K562 (cell line): ENCODE measurements at regions not wholly inside any gene's neighbourhood (a gene's known extent, or its start where the extent isn't known, plus 50 kb on each side); places are given as distances from the start of the nearest gene placed in this dataset.

Experiments used
- CEBPZ ChIP-seq: fragments of 150-350 bp; IDR thresholded peaks from 2 replicates; pipeline ENCODE4 v1.6.1; 2014; ENCODE audit warnings: low read depth, mild to moderate bottlenecking, low read length, borderline replicate concordance
- E4F1 ChIP-seq: fragments of 250-450 bp; sonication (Bioruptor Pico); IDR thresholded peaks from 2 replicates; pipeline ENCODE4 v1.5.0; 2021; ENCODE audit warnings: mild to moderate bottlenecking, borderline replicate concordance
- ESRRA ChIP-seq: fragments of 450-650 bp; IDR thresholded peaks from 2 replicates; pipeline ENCODE4 v1.6.1; 2014; ENCODE audit warnings: low read depth, mild to moderate bottlenecking, moderate library complexity, borderline replicate concordance
- HLTF ChIP-seq: fragments of 450-650 bp; IDR thresholded peaks from 2 replicates; pipeline ENCODE4 v1.6.1; 2016
- IFI16 ChIP-seq: fragments of 250-450 bp; sonication (Bioruptor Pico); IDR thresholded peaks from 2 replicates; pipeline ENCODE4 v2.1.2; 2022; ENCODE audit warnings: mild to moderate bottlenecking, inconsistent platforms
- MGA ChIP-seq: fragments of 450-650 bp; IDR thresholded peaks from 2 replicates; pipeline ENCODE4 v1.6.1; 2016; ENCODE audit warnings: mild to moderate bottlenecking, moderate library complexity
- NBN ChIP-seq: fragments of 450-650 bp; IDR thresholded peaks from 2 replicates; pipeline ENCODE4 v1.6.1; 2016; ENCODE audit warnings: low read depth, mild to moderate bottlenecking
- NFE2L1 ChIP-seq: fragments of 450-650 bp; IDR thresholded peaks from 2 replicates; pipeline ENCODE4 v1.6.1; 2016; ENCODE audit warnings: missing genetic modification characterization, low read depth, mild to moderate bottlenecking, missing compliant biosample characterization, moderate library complexity, borderline replicate concordance
- ZNF134 ChIP-seq: fragments of 250-450 bp; sonication (Bioruptor Pico); conservative IDR thresholded peaks from 2 replicates; pipeline ENCODE4 v1.4.0; 2020
- ZNF511 ChIP-seq: sonication (generic); formaldehyde crosslinking; IDR thresholded peaks from 2 replicates; pipeline ENCODE4 v1.8.0; 2022; ENCODE audit warnings: mild to moderate bottlenecking, missing genetic modification reagents

GRCh38 chr7:84829719-84830118, 357.1 kb downstream of the SEMA3D start (continued):
- no peak for TF ChIP-seq MGA
- TF ChIP-seq ESRRA, result no peak
- no peak for TF ChIP-seq NBN
- no peak for TF ChIP-seq ZNF134 (CRISPR knock-in tag)
- no peak for TF ChIP-seq HLTF
- TF ChIP-seq E4F1 (CRISPR knock-in tag), result no peak
- no peak for TF ChIP-seq CEBPZ
- TF ChIP-seq ZNF511, result no peak
- TF ChIP-seq NFE2L1 (tag), result no peak
- TF ChIP-seq IFI16, result no peak
